Muscle layer of colon (tissue), 2 donors: ENCODE measurements at regions not wholly inside any gene's neighbourhood (a gene's known extent, or its start where the extent isn't known, plus 50 kb on each side); places are given as distances from the start of the nearest gene placed in this dataset.

Experiments
- H3K27ac ChIP-seq: one replicate; pipeline ENCODE4 v1.7.0; 2013; ENCODE audit warnings: low read depth, mild to moderate bottlenecking, low read length, moderate library complexity
- H3K27me3 ChIP-seq, 2 donors: one replicate each; pipeline ENCODE4 v1.7.0; 2013; ENCODE audit warnings: low read length in 2 of 2, mild to moderate bottlenecking in 2 of 2; ENCODE audit not compliant: insufficient read depth in 2 of 2, control insufficient read depth in 1 of 2
- H3K36me3 ChIP-seq: one replicate; pipeline ENCODE4 v1.7.0; 2013; ENCODE audit warnings: mild to moderate bottlenecking, low read length; ENCODE audit not compliant: insufficient read depth
- H3K4me1 ChIP-seq: one replicate; pipeline ENCODE4 v1.7.0; 2013; ENCODE audit warnings: mild to moderate bottlenecking, low read length; ENCODE audit not compliant: insufficient read depth
- H3K4me3 ChIP-seq, 2 donors: one replicate each; pipeline ENCODE4 v1.7.0; 2013; ENCODE audit warnings: low read length in 2 of 2, low read depth in 1 of 2, mild to moderate bottlenecking in 1 of 2, moderate library complexity in 1 of 2
- H3K9ac ChIP-seq: one replicate; pipeline ENCODE4 v1.7.0; 2013; ENCODE audit warnings: low read length
- H3K9me3 ChIP-seq: one replicate; pipeline ENCODE4 v1.7.0; 2013; ENCODE audit warnings: mild to moderate bottlenecking, low read length
- donor health status: abdominal sarcoma.
- donor health status: Adenocarcinoma of cecum.

DNA sequence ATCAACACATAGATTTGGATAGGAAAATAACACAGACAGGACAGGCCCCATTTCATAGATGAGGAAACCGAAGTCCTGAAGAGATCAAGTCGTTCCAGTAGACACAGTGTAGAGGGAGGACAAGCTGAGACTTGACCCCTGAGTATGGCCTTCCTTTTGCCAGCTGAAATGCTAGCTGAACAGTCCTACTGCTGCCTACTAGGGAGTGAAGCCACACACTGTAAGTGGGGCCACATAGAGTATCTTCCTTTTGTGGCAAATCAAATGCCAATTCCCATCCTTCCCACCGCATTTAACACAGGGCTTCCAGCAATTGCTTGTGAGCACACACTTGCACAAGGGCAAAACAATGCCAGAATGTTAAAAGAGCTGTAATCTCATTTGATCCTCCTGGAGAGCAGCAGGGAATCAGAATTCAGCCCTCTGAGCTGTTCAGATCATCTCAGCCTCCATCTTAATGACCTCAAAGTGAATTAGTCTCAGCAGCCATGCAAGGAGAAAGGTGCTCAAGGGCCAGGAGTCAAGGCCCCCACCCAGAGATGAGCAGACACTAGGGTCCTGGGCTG is 380.5 kb downstream of the EMP1 start:
- no peak overlapping the region for H3K27ac ChIP-seq
- no peaks in the 10 kb centered on the region for H3K36me3 ChIP-seq
- H3K27me3 ChIP-seq: no peaks in the 10 kb centered on the region
- H3K4me1 ChIP-seq: no peaks in the 10 kb centered on the region
- no peak overlapping the region for H3K4me3 ChIP-seq
- no peaks in the 10 kb centered on the region for H3K9me3 ChIP-seq
- H3K9ac ChIP-seq: no peak overlapping the region

DNA sequence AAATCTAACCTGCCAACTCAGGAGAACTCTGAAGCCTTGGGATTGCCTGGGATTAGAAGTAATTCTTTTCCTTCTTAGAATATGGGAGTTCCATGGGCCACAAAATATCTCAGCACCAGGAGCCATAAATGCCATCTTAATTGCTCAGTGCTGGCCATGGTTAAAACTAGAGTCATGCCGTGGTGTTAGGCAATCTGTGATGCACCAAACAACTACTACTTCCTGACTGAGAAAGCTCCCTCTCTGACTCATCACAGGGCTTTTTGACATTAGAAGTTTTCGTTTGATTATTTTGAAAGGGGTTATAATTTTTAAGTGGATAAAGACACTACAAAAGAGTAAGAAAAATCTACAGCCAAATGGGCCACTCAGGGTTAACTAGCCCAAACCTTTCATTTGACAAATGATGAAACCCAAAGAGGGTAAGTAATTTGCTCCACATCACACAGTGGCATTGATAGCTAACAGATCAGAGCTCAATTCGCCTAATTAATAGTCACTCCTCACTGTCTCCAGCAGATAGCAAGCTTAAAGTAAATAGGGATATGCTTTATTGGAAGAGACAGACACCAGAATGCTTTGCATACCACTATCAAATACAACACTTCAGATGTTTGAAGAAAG is 377.3 kb downstream of the EMP1 start:
- Histone ChIP-seq H3K27ac (no peak overlapping the region), H3K4me1 (no peaks in the 10 kb centered on the region), H3K9me3 (no peaks in the 10 kb centered on the region), H3K4me3 (no peak overlapping the region), H3K9ac (no peak overlapping the region), H3K36me3 (no peaks in the 10 kb centered on the region), H3K27me3 (no peaks in the 10 kb centered on the region)

DNA sequence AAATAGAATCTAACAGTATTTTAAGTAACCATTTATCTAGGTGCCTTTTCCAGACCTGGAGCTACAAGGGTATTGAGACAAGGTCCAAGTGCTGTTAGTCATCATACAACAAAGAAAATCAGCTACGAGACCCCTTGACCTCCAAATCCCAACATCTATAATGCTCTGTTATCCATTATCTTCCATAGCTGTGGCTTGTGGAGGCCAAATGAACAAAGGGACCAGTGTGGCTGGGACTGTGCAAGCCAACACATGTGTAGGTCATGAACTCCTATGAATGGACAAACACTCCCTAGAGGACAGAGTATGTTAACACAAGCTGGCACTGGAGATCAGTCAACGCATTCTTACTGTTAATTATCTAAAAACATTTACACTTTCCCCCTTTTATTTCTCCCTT is 374.5 kb downstream of the EMP1 start:
- no peaks in the 10 kb centered on the region for H3K27me3 ChIP-seq
- H3K27ac ChIP-seq: no peak overlapping the region
- no peaks in the 10 kb centered on the region for H3K9me3 ChIP-seq
- H3K36me3 ChIP-seq: no peaks in the 10 kb centered on the region
- no peak overlapping the region for H3K4me3 ChIP-seq
- H3K9ac ChIP-seq: no peak overlapping the region
- H3K4me1 ChIP-seq: no peaks in the 10 kb centered on the region

DNA sequence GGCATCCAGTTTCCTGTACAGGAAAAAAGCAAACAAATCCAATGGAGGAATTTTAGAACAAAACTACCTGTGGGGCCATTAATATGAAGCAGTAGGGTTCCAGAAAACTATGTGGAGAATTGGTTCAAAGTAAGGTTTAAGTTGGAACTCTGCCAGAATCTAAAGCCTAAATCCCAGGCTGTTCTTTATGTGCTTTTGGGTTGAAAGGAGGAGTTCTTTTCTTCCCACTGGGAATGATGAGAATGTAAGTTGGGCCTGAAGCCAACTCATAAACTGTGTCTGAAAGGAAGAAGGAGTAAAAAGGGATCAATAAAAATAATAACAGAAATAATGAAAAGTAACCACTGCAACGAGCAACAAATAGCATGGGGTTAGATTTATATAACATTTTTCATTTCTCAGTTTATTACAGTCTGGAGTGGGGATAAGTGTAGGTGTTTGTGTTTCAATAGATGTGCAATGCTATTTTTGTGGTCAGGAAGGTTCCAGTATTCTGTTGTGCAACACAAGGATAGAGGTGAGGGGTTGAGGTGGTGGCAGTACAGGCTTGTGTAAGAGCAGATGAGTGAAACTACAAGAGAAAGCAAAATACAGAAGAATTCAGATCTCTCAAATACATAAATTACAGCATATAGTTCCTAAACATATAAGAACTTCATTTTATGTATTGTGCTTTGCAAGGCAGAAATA is 373.6 kb downstream of the EMP1 start:
- Histone ChIP-seq H3K27me3 (no peaks in the 10 kb centered on the region), H3K27ac (no peak overlapping the region), H3K9me3 (no peaks in the 10 kb centered on the region), H3K4me3 (no peak overlapping the region), H3K4me1 (no peaks in the 10 kb centered on the region), H3K36me3 (no peaks in the 10 kb centered on the region), H3K9ac (no peak overlapping the region)

DNA sequence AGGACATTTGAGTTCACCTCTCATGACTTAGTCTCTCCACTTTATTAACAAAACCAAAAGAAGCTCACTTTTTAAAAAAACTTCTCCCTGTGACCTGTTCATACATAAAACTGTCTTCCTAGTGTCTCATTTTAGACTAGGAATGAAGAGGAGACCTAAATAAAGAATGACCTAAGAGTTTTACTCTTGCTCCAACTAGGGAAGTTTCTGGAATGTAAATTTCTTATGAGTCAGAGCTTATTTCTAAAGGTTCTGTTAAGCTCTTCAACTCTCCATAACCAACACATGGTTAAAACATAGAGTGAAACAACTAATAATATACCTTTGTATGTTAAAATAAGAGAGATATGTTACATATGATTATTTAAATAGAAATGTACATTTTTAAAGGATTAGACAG is 369.8 kb downstream of the EMP1 start:
- Histone ChIP-seq H3K4me1 (no peaks in the 10 kb centered on the region), H3K36me3 (no peaks in the 10 kb centered on the region), H3K9ac (no peak overlapping the region), H3K4me3 (no peak overlapping the region), H3K27me3 (no peaks in the 10 kb centered on the region), H3K27ac (no peak overlapping the region), H3K9me3 (no peaks in the 10 kb centered on the region)

DNA sequence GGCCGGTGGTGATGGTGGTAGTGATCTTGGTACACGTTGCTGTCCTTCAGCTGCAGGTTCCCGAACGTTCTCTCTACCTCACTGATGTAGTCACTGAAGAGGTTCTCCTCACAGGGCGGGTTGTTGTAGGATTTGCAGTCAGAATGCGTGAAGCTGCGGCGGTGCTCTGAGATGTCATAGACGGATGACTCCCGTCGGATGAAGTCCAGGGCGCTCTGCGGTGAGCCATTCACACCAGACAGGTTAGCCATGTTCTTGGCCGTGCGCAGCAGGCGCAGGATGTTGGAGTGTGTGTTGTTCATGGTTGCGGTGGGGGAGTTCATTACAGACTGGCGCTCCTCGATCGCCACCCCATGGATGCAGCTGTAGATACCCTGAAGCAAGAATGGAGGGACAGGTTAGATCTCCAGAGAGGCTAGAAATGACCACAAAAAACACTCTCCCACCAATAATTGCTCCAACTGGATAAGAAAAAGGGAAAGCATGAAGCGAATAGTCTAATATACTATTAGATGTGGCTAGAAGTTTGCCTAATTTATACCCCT is 367.8 kb downstream of the EMP1 start:
- no peaks in the 10 kb centered on the region for H3K4me1 ChIP-seq
- H3K36me3 ChIP-seq: no peaks in the 10 kb centered on the region
- no peak overlapping the region for H3K9ac ChIP-seq
- H3K4me3 ChIP-seq: no peak overlapping the region
- H3K9me3 ChIP-seq: no peaks in the 10 kb centered on the region
- H3K27me3 ChIP-seq: no peaks in the 10 kb centered on the region
- no peak overlapping the region for H3K27ac ChIP-seq

DNA sequence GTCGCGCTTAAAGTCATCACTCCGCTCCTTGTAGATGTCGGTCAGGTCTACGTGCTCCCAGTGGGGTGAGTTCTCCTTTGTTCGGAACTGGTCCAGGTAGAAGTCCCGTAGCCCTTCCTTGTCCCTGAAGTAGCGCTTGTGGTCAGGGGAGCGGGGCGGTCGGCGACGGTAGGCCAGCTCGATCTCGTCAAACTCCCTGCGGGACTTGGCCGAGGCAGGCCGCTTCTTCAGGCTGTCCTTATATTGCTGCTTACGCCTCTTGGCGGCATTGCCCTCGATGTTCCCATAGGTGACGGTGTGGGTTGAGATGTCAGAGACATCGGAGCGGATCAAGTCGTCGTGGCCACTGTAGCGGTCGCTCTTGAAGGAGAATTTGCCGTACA is 367.2 kb downstream of the EMP1 start:
- Histone ChIP-seq H3K9me3 (no peaks in the 10 kb centered on the region), H3K27ac (no peak overlapping the region), H3K4me1 (no peaks in the 10 kb centered on the region), H3K36me3 (no peaks in the 10 kb centered on the region), H3K27me3 (no peaks in the 10 kb centered on the region), H3K9ac (no peak overlapping the region), H3K4me3 (no peak overlapping the region)

DNA sequence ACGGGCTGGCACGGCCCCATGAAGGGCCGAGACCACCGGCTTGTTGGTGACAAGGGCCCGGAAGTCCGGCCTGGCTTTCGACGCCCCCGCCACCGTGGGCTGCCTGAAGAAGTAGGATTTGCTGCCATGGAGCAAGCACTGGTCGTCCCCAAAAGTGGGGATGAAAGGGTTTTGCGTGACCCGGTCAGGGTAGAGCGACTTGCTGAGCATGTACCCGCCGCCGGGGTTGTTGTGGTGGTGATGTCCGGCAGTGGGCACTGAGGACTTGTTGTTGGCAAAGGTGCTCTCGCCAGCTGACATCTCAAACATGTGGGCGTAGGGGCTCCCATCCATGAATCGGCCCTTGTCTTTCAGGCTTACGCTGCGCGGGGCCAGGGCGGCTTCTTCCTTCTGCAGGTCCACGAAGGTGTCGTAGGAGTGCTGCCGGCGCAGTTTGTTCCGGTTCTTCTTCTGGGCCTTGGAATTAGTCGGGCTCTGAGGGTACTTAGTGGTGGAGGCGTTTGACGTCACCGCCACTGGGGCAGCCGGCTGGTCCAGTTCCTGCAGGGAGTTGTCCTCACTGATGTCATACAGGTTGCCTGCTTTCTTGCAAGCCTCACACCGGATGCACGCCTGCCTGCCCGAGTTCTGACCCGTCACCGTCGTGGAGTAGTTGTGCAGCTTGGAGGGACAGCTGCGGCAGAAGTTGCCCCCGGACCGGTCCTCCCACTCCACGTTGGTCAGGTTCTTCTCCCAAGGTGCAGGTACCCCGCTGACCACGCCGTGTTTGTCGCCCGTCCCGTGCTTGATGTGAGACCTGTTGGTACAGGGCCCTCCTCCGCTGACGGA is 366.6 kb downstream of the EMP1 start:
- H3K4me1 ChIP-seq: no peaks in the 10 kb centered on the region
- H3K27me3 ChIP-seq: no peaks in the 10 kb centered on the region
- H3K9me3 ChIP-seq: no peaks in the 10 kb centered on the region
- no peaks in the 10 kb centered on the region for H3K36me3 ChIP-seq
- no peak overlapping the region for H3K4me3 ChIP-seq
- no peak overlapping the region for H3K9ac ChIP-seq
- H3K27ac ChIP-seq: no peak overlapping the region

DNA sequence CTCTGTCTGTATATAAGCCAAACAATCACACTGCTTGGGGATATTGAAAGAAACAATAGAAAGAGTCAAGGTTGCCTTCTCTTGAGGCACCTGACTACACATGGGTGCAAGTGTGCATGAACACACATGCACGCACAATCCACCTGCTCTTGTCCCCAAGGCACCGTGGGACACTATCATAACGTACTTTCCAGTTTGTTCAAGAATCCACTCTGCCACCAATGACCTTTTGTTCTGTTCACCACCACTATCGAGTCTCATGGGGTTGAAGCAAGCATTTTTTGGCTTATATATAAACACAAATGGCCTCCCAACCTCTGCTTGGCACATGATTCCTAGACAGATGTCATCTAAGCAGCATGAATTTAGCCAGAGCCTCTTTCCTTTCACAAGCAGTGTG is 365.4 kb downstream of the EMP1 start:
- Histone ChIP-seq H3K36me3 (no peaks in the 10 kb centered on the region), H3K27me3 (no peaks in the 10 kb centered on the region), H3K9ac (no peak overlapping the region), H3K9me3 (no peaks in the 10 kb centered on the region), H3K27ac (no peak overlapping the region), H3K4me1 (no peaks in the 10 kb centered on the region), H3K4me3 (no peak overlapping the region)

DNA sequence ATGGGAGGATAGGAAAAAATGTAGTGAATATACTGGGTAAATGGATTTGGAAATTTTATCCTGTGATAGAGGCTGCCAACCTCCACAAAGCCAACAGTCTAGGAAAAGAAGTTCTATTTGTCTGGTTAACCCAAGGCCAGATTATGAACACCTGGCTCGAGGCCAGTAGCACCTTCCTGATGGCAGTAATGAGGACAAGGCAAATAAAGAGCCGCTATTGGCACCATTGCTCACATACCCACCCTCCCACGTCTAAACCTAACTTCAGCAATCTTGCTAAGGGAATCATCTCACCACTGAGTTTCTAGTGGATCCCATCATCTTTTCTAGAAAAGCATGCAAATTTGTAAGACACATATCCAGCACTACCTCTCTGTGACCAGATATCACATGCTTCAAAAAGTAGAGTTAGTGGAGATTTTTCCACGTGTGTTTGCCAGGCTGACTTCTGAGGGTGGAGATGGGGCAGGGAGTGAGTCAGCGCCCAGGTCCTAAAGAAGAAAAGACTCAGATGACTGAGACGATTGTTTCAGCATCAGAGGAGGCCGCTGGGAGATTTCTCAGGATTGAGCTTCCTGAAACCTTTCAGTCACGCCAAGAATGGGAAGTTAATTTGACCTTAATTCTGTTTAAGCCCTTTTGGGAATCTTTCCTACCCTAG is 362.9 kb downstream of the EMP1 start:
- Histone ChIP-seq H3K4me1 (no peaks in the 10 kb centered on the region), H3K9me3 (no peaks in the 10 kb centered on the region), H3K9ac (no peak overlapping the region), H3K4me3 (no peak overlapping the region), H3K27ac (no peak overlapping the region), H3K36me3 (no peaks in the 10 kb centered on the region), H3K27me3 (no peaks in the 10 kb centered on the region)

DNA sequence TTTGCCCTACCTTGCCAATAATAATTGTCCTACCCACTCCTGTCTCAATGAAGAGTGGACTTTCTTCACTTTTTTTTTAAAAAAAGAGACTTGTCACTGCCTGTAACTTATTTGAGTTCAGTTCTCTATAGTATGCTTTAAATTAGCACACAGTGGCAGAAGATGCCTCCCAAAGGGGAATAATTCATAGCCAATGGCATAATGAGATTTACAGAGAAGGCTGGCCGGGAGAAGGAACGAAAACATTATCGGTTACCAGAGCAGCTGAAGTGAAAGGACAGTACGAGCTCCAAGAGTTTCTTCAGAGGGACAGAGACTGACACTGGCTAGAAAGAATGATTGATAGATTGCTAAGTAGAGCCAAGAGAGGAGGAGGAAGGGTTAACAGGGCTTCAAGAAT is 356.3 kb downstream of the EMP1 start:
- H3K9me3 ChIP-seq: no peaks in the 10 kb centered on the region
- H3K9ac ChIP-seq: no peak overlapping the region
- no peaks in the 10 kb centered on the region for H3K4me1 ChIP-seq
- no peaks in the 10 kb centered on the region for H3K36me3 ChIP-seq
- H3K4me3 ChIP-seq: no peak overlapping the region
- H3K27ac ChIP-seq: no peak overlapping the region
- no peaks in the 10 kb centered on the region for H3K27me3 ChIP-seq
